Activated naive CD8-positive, alpha-beta T cell treated with anti-CD3 and anti-CD28 coated beads for 36 hours (primary cell): ENCODE measurements at regions not wholly inside any gene's neighbourhood (a gene's known extent, or its start where the extent isn't known, plus 50 kb on each side); places are given as distances from the start of the nearest gene placed in this dataset.

Experiments used
- DNase-seq: peaks from one replicate; pipeline ENCODE4 v3.0.0; 2021
- H3K27ac Mint-ChIP-seq: one replicate; pipeline ENCODE4 v1.8.0; 2022; ENCODE audit warnings: mild to moderate bottlenecking, moderate library complexity, mixed read lengths
- H3K27me3 Mint-ChIP-seq: one replicate; pipeline ENCODE4 v1.8.0; 2022; ENCODE audit warnings: mild to moderate bottlenecking, mixed read lengths
- H3K36me3 Mint-ChIP-seq: one replicate; pipeline ENCODE4 v1.8.0; 2021; ENCODE audit warnings: mild to moderate bottlenecking, mixed read lengths
- H3K4me1 Mint-ChIP-seq: one replicate; pipeline ENCODE4 v1.8.0; 2021; ENCODE audit warnings: mixed read lengths
- H3K4me3 Mint-ChIP-seq: one replicate; pipeline ENCODE4 v1.8.0; 2022; ENCODE audit warnings: mild to moderate bottlenecking, moderate library complexity, mixed read lengths
- H3K9me3 Mint-ChIP-seq: one replicate; pipeline ENCODE4 v1.8.0; 2022; ENCODE audit warnings: mixed read lengths

GRCh38 chr12:22904485-22904884 lies 279.5 kb downstream of the ETNK1 start:
- H3K27ac Mint-ChIP-seq: no peak overlapping the region
- no peaks in the 10 kb centered on the region for H3K4me1 Mint-ChIP-seq
- H3K36me3 Mint-ChIP-seq: no peaks in the 10 kb centered on the region
- no peaks in the 10 kb centered on the region for H3K27me3 Mint-ChIP-seq
- no peak overlapping the region for H3K4me3 Mint-ChIP-seq
- no peak for DNase-seq
- H3K9me3 Mint-ChIP-seq: no peaks in the 10 kb centered on the region

DNA sequence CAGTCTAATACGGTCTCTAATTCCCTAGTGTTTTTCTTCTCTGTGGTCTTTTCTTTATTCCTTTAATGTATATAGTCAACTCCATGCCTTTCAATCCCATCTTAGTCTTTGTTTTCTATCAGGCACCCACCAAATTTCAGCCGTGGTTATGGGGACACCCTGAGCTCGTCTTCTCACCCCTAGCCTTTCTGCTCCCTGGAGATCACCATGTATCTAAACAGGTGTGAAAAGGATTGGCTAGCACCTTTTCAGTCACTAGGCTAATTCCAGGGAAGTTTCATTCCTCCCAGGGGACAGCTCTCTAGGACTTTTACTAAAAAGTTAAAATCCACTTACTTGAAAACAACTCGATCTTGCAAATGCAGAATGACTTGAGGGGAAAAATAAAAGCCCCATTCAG lies 291.3 kb downstream of the ETNK1 start:
- Mint-ChIP-seq H3K4me1 (no peaks in the 10 kb centered on the region), H3K4me3 (no peak overlapping the region), H3K27me3 (no peaks in the 10 kb centered on the region), H3K27ac (no peak overlapping the region), H3K9me3 (no peaks in the 10 kb centered on the region), H3K36me3 (no peaks in the 10 kb centered on the region)
- no peak for DNase-seq

- Mint-ChIP-seq H3K36me3 (no peaks in the 10 kb centered on the region), H3K4me1 (no peaks in the 10 kb centered on the region), H3K27me3 (no peaks in the 10 kb centered on the region), H3K9me3 (no peaks in the 10 kb centered on the region), H3K27ac (no peak overlapping the region), H3K4me3 (no peak overlapping the region)
- no peak for DNase-seq
These were observed 291.8 kb downstream of the ETNK1 start for GRCh38 chr12:22916815-22917214.

DNA sequence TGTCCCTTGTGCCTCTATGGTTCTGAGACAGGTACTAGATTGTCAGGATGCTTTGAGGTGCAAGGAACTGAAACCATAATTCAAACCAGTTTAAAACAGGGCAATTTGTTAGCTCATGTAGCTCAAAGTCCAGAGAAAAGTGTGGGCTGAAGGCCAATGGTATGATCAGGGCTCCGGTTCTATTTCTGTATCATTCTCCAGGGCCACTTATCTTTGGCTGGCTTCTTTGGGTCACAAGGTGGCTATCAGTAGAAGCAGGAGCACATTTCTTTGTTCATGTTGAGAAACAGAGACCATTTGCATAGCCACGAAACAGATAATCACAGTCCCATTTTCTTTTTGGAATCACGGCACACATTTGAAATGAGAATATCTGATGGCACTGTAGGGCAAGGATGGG lies 294.9 kb downstream of the ETNK1 start:
- H3K9me3 Mint-ChIP-seq: no peaks in the 10 kb centered on the region
- no peak overlapping the region for H3K4me3 Mint-ChIP-seq
- DNase-seq: no peak
- no peaks in the 10 kb centered on the region for H3K36me3 Mint-ChIP-seq
- H3K27ac Mint-ChIP-seq: no peak overlapping the region
- no peaks in the 10 kb centered on the region for H3K4me1 Mint-ChIP-seq
- no peaks in the 10 kb centered on the region for H3K27me3 Mint-ChIP-seq

GRCh38 chr12:22923768-22924167 lies 298.8 kb downstream of the ETNK1 start:
- H3K4me3 Mint-ChIP-seq: no peak overlapping the region
- no peak for DNase-seq
- no peaks in the 10 kb centered on the region for H3K4me1 Mint-ChIP-seq
- H3K36me3 Mint-ChIP-seq: no peaks in the 10 kb centered on the region
- no peak overlapping the region for H3K27ac Mint-ChIP-seq
- H3K27me3 Mint-ChIP-seq: no peaks in the 10 kb centered on the region
- H3K9me3 Mint-ChIP-seq: no peaks in the 10 kb centered on the region

DNA sequence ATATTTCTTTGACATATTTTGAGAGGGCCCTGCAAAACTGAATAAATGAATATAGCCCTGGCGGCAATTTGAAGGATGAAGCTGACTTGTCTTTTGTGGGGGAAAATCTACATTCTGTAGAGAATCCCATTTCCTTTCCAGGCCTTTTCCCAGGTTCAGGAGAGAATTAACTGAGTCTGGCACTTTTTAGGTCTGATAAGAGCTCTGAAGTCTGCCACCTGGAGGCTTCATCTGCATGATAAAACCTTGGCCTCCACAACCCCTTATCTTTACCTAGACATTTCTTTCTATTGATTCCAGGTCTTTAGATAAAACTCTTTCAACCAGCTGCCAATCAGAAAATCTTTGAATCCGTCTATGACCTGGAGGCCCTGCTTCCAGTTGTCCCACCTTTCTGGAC lies 299.4 kb downstream of the ETNK1 start:
- H3K36me3 Mint-ChIP-seq: no peaks in the 10 kb centered on the region
- H3K27ac Mint-ChIP-seq: no peak overlapping the region
- no peaks in the 10 kb centered on the region for H3K27me3 Mint-ChIP-seq
- no peak overlapping the region for H3K4me3 Mint-ChIP-seq
- no peak for DNase-seq
- no peaks in the 10 kb centered on the region for H3K9me3 Mint-ChIP-seq
- H3K4me1 Mint-ChIP-seq: no peaks in the 10 kb centered on the region

GRCh38 chr12:22925623-22926022 lies 300.7 kb downstream of the ETNK1 start:
- Mint-ChIP-seq H3K27me3 (no peaks in the 10 kb centered on the region), H3K4me3 (no peak overlapping the region), H3K4me1 (no peaks in the 10 kb centered on the region), H3K36me3 (no peaks in the 10 kb centered on the region), H3K9me3 (no peaks in the 10 kb centered on the region), H3K27ac (no peak overlapping the region)
- DNase-seq: no peak

- Mint-ChIP-seq H3K9me3 (no peaks in the 10 kb centered on the region), H3K4me1 (no peaks in the 10 kb centered on the region), H3K36me3 (no peaks in the 10 kb centered on the region), H3K27ac (no peak overlapping the region), H3K27me3 (no peaks in the 10 kb centered on the region), H3K4me3 (no peak overlapping the region)
- no peak for DNase-seq
These were observed 307.5 kb downstream of the ETNK1 start for GRCh38 chr12:22932431-22932830.

- Mint-ChIP-seq H3K4me1 (no peaks in the 10 kb centered on the region), H3K9me3 (no peaks in the 10 kb centered on the region), H3K36me3 (no peaks in the 10 kb centered on the region), H3K4me3 (no peak overlapping the region), H3K27ac (no peak overlapping the region), H3K27me3 (no peaks in the 10 kb centered on the region)
- DNase-seq: no peak
These were observed 310.1 kb downstream of the ETNK1 start for GRCh38 chr12:22935090-22935489.

DNA sequence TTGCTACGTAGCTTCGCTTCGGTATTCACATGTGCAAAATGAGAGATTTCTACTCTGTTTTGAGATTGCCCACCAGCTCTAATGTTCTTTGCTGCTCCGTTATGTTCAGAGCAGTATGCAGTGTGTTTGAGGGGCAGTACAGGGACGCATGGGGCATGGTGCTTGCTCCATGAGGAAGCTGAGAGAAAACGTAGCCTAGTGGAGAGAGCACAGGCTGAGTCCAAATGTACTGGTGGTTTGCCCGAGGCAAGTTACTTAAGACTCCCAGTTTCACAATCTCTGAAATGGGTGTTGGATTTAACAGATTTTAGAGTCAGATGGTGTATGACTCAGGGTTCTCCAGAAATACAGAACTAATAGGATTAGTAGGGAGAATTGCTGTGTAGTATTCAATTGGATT lies 310.5 kb downstream of the ETNK1 start:
- Mint-ChIP-seq H3K9me3 (no peaks in the 10 kb centered on the region), H3K36me3 (no peaks in the 10 kb centered on the region), H3K27me3 (no peaks in the 10 kb centered on the region), H3K4me1 (no peaks in the 10 kb centered on the region), H3K27ac (no peak overlapping the region), H3K4me3 (no peak overlapping the region)
- no peak for DNase-seq

GRCh38 chr12:22938323-22938722 lies 313.4 kb downstream of the ETNK1 start:
- Mint-ChIP-seq H3K9me3 (peaks cover 7% of the 10 kb centered on the region), H3K27ac (no peak overlapping the region), H3K36me3 (no peaks in the 10 kb centered on the region), H3K4me1 (no peaks in the 10 kb centered on the region), H3K4me3 (no peak overlapping the region), H3K27me3 (no peaks in the 10 kb centered on the region)
- no peak for DNase-seq

- Mint-ChIP-seq H3K4me1 (no peaks in the 10 kb centered on the region), H3K9me3 (peaks cover 5% of the 10 kb centered on the region), H3K36me3 (no peaks in the 10 kb centered on the region), H3K4me3 (no peak overlapping the region), H3K27ac (no peak overlapping the region), H3K27me3 (no peaks in the 10 kb centered on the region)
- no peak for DNase-seq
These were observed 326.2 kb downstream of the ETNK1 start for GRCh38 chr12:22951206-22951605.

- no peak overlapping the region for H3K27ac Mint-ChIP-seq
- H3K36me3 Mint-ChIP-seq: no peaks in the 10 kb centered on the region
- H3K9me3 Mint-ChIP-seq: peaks cover 5% of the 10 kb centered on the region
- H3K4me1 Mint-ChIP-seq: no peaks in the 10 kb centered on the region
- H3K27me3 Mint-ChIP-seq: no peaks in the 10 kb centered on the region
- no peak for DNase-seq
- no peak overlapping the region for H3K4me3 Mint-ChIP-seq
These were observed 331.7 kb downstream of the ETNK1 start for GRCh38 chr12:22956690-22957089.

DNA sequence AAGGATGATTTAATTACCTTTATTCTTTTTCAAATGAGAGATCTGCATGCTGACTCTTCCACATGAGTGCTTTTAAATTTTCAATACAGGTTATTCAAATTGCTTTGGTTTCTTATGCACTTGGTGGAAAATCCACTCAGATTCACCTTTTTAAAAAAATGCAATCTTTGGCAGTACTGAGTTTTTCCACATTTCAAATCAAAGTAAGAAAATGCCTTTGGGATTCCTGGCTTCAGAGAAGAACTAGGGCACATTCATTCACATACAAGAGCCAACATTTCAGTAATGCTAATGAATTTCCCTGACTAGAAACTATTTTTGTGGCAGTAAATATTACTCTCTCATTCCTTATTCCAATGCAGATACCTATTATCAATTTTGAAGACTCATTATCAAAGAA lies 342.2 kb downstream of the ETNK1 start:
- Mint-ChIP-seq H3K4me3 (no peak overlapping the region), H3K9me3 (no peaks in the 10 kb centered on the region), H3K4me1 (no peaks in the 10 kb centered on the region), H3K36me3 (no peaks in the 10 kb centered on the region), H3K27me3 (no peaks in the 10 kb centered on the region), H3K27ac (no peak overlapping the region)
- DNase-seq: no peak

DNA sequence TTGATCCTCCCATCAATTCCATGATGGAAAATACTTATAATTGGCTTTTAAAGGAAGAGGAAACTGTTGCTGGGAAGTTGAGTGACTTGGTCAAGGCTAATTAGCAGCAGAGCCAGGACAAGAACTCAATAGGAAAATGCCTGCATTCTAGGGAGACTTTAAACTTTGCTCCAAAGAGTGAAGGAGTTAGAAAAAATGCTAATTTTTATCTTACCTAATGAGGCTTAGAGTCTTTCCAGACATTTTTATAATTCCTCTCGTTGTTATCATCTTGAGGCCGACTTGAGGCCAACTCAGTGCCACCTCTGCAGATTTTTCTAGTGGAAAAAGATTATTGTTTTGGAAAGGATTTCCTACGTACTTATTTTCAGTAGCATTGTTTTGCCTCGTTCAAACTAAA lies 344.6 kb downstream of the ETNK1 start:
- Mint-ChIP-seq H3K27me3 (no peaks in the 10 kb centered on the region), H3K27ac (no peak overlapping the region), H3K36me3 (no peaks in the 10 kb centered on the region), H3K4me3 (no peak overlapping the region), H3K9me3 (no peaks in the 10 kb centered on the region), H3K4me1 (no peaks in the 10 kb centered on the region)
- DNase-seq: no peak

DNA sequence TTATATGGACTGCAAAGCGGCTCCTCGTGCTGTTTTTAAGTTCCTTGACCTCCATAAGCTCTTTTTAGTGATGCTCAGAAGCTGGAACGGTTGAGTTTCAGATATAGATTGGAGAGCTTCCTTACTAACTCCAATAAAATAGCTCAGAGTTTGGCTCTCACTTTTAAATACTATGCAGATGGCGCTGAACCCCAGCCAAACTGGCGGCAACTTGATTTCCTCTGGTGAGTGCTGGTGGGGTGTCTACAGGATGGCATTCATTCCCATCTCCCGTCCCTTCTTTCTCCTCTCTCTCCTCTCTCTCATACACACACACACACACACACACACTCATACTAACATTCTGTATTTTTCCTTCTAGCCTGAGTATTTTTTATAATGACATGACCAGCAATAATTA lies 346.3 kb downstream of the ETNK1 start:
- no peaks in the 10 kb centered on the region for H3K9me3 Mint-ChIP-seq
- no peaks in the 10 kb centered on the region for H3K27me3 Mint-ChIP-seq
- no peaks in the 10 kb centered on the region for H3K36me3 Mint-ChIP-seq
- DNase-seq: no peak
- no peak overlapping the region for H3K27ac Mint-ChIP-seq
- H3K4me1 Mint-ChIP-seq: no peaks in the 10 kb centered on the region
- H3K4me3 Mint-ChIP-seq: no peak overlapping the region

- no peak for DNase-seq
- no peaks in the 10 kb centered on the region for H3K27me3 Mint-ChIP-seq
These were observed 346.8 kb downstream of the ETNK1 start for GRCh38 chr12:22971701-22972191.

More at GRCh38 chr12:22971701-22972191, 346.8 kb downstream of the ETNK1 start:
- Mint-ChIP-seq H3K9me3 (no peaks in the 10 kb centered on the region), H3K36me3 (no peaks in the 10 kb centered on the region), H3K4me3 (no peak overlapping the region), H3K27ac (no peak overlapping the region), H3K4me1 (no peaks in the 10 kb centered on the region)
